WI38 (cell line): ENCODE measurements at regions not wholly inside any gene's neighbourhood (a gene's known extent, or its start where the extent isn't known, plus 50 kb on each side); places are given as distances from the start of the nearest gene placed in this dataset.

Experiments
- H3K4me3 ChIP-seq: 2 replicates; pipeline ENCODE4 v1.5.1; 2011; ENCODE audit warnings: low read depth, mild to moderate bottlenecking, control low read depth, low read length
- CTCF ChIP-seq: IDR thresholded peaks from 2 replicates; pipeline ENCODE4 v1.5.1; 2012; ENCODE audit warnings: low read depth, mild to moderate bottlenecking, control low read depth, low read length

GRCh38 chr6:93105017-93105416, 314.3 kb downstream of the EPHA7 start:
- TF ChIP-seq CTCF, result no peak
- H3K4me3 ChIP-seq, result no peak overlapping the region

GRCh38 chr6:93104195-93104817, 315.1 kb downstream of the EPHA7 start:
- no peak for TF ChIP-seq CTCF
- H3K4me3 ChIP-seq, result no peak overlapping the region

GRCh38 chr6:93088621-93089501, 330.5 kb downstream of the EPHA7 start:
- no peak overlapping the region for H3K4me3 ChIP-seq
- no peak for TF ChIP-seq CTCF

DNA sequence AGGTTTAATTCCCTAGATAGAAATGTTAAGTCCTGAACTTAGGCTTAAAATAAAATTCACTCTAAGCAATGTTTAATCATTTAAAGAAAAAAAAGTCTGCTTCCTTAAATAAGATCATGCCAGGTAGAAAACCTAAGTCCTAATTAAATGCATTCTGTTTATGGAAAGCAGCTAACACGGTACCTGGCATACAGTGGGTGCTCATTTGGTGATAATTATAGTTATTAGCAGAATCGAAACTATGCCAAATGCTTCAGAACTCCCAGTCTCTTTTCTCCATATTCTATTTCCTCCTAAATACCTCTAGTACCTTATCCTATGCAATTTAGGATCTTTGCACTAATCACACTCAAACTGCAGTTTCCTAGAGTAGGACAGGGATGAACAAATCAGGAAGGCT, 331.8 kb downstream of the EPHA7 start:
- TF ChIP-seq CTCF, result no peak
- H3K4me3 ChIP-seq, result no peak overlapping the region

DNA sequence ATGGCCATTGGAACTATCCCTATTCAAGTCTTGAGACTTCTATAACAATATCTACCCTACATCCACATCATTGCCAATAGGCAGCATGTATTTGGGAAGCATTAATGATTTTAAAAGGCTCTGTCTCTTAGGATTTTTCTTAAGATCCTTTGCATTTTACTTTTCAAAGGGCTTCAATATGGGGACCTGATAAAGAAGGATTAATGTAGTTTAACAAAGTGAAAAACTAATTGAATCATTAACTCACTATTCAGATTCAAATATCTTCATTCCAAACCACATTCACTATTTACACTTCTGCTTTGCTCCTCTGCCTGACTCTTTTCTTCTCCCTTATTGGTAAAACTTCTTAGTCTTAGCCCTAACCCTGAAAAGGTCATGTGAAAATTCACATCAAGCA, 333.0 kb downstream of the EPHA7 start:
- H3K4me3 ChIP-seq, result no peak overlapping the region
- no peak for TF ChIP-seq CTCF

DNA sequence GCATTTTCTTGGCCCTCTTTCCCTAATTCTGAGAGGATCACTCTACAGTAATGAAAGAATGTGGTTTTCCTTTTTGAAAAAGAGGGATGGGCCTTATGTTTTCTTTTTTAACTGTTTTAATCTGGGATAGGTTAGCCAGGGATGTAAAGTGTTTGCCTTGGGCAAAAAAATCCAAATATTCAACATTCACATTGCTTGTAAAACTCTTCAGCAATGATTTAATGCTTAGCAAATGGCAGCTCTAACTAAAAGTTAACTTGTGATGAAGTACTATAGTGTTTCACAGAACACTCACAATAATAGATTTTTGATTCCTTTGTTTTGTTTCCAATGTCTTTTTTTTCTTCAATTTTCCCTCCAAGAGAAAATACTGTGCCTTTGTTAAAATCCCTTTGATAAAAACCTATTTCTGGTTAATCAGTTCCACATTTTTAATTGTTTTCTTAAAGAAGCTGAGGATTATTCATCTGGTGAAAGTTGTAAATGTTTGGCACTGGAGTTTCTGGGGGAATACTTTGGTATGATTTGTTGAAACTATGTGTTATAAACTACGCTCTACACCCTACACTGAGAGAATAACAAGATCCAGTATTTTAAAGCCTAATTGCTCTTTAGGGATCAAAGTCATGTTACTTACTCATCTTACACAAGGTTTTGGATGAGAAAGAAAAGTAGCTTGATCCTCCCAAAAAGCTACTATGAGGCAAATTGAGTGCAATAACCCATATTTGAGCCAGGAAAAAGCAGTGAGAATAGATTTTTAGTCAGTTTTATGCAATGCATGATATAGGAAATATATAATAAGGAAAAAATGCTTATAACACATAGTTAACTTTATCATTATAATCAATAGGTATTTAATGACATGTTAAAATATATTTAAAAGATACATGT, 335.8 kb downstream of the EPHA7 start:
- no peak for TF ChIP-seq CTCF
- H3K4me3 ChIP-seq, result no peak overlapping the region
